ENCODE measurements at regions not wholly inside any gene's neighbourhood (a gene's known extent, or its start where the extent isn't known, plus 50 kb on each side); places are given as distances from the start of the nearest gene placed in this dataset.
A peak's percentile ranks its signal among the peaks of the same experiment; 100 is the strongest.

DNA sequence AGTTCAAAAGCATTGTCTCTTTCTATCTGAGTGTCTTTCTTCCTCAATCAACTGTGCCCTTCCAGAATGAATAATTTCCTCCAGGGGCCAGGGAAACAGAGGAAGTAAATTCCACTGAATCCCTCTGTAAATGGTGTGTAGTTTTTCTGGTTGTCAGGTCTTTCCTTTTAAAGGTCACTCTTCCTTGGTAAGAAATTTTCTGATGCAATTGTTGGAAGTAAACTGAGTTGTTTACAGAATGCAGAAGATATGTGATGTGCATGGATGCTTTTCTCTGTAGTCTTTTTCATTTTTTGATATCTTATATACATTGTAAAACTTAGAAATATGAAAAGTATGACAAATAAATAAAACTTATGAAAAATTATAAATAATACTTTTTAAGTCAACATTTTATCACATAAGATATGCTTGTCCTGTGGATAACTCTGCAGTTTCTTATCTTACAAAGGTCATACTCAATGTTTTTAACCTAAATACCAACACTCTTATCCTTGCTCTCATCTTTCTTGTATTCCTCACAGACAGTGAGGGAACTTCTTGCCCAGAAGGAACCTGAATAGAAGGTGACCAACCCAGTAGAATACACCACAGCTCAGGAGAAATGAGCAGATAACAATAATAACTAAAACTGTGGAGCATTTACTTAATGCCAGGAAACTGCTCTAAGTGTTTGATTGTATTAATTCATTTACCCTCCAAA, 234.5 kb downstream of the METTL4 start:
- DNase-seq: no peak

DNA sequence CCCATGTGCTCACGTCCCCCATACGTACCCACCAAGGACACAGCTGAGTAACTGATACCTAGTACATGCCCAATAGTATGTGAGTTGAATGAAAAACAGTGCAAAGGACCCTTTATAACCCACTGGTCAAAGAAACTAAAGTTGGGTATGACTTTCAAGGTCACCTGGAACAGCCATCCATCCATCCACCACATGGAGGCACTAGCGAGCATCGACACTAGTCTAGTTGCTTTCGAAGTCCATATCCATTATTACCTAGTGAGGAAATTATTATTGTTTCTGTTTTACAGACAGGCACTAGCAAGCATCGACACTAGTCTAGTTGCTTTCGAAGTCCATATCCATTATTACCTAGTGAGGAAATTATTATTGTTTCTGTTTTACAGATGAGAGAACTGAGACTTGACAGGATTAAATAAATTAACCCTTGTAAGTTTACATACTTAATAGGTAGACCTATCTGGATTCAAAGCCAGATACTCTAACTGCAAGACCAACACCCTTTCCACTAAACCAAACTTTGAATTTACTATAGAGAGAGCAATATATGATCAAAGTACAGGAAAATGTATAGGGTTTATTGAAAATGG, 233.7 kb downstream of the METTL4 start:
- DNase-seq: peak; percentile 0 to 38 (median 14)

DNA sequence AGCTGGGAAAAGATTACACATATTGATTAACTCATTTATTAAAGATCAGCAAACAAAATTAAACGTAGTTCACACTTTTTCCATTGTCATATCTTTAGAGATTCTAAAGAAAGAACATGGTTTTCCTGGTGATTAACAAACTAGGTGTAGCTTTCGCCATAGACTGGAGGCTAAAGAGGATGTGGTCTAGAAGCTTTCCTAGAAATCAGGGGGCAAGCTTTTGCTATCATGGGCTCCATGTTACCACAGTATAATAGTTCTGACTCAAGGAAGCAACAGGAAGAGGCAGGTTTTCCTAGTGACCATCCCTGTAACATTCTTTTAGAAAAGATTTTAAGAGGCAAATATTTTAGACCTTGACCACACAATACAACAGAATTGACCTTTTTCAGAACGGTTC, 232.7 kb downstream of the METTL4 start:
- no peak for DNase-seq

DNA sequence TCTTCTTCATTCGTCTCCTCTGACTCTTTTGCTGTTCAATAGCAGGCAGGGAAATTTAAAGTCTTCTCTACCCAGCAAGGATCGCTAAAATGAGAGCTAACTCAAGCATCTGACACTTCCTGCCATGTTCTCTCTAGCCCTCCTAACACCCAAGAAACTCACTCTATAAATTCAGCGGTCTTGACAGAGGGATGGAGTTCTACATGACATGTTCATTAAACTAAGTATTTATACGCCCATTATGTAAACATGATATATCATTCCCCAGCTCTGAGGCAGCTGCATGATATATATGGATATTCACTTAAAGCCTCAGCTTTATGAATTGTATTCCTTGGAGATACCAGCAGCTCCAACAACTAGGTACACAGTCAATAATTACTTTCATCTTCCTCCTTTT, 231.0 kb downstream of the METTL4 start:
- DNase-seq: no peak

DNA sequence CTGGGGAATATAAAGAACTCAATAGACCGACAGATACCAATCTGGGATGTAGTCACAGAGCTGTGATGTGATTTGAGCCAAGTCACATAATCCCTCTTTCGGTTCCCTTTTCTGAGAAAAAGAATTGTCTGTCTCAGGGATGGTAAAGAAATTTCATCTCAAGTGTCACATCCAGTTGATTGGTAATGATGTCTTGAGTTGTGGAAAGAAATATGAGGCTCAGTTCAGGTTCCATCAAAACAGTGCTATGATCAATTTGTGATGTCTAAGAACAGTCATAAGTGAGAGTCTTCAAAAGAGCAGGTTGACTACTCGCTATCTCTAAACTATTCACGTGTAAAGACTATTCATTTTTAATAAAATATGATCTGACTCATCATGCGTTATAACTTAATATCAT, 223.3 kb downstream of the METTL4 start:
- DNase-seq: no peak

DNA sequence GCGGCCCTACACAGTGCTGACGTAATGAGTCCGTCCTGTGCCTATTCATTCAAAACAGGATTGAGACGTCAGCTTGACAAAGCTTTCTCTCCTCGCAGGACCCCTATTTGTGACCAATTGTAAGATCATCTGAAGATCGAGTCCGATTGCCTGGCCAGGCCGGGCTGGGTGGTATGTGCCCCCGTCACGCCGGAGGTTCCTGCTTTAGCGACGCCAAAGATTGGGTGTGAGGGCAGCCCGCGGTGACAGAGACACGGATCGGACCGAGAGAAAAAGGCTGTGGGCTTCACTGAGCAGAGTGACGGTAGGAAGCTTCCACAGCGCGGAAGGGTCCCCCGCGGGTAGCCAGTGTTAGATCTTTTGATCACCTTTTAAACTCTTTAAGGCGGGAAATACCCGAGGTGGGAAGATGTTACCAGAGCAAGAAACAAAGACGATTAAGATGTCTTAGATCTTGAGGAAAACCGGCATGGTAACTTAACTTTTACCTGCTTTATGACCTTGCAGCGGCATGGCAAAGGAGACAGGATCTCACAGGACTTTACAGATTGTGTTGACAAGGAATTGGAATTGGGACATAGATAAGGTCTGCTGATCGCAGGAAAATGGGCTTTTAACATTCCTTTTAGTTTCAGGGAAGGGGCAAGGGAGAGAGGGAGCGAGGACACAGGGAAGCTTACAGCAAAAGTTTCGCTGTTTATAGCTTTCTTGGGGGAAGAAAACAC, 220.0 kb downstream of the METTL4 start:
- no peak for DNase-seq

DNA sequence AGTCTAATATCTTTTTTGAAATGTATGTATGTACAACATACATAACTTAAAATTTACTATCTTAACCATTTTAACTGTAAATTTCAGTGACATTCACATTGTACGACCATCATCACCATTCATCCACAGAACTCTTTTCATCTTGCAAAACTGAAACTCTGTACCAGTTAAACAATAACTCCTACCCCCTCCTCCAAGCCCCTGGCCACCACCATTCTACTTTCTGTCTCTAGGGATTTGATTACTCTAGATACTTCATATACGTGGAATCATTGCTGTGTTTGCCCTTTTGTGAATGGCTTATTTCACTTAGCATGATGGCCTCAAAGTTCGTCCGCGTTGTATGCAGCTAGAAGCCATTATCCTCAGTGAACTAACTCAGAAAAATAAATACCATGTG, 217.0 kb downstream of the METTL4 start:
- DNase-seq: no peak

DNA sequence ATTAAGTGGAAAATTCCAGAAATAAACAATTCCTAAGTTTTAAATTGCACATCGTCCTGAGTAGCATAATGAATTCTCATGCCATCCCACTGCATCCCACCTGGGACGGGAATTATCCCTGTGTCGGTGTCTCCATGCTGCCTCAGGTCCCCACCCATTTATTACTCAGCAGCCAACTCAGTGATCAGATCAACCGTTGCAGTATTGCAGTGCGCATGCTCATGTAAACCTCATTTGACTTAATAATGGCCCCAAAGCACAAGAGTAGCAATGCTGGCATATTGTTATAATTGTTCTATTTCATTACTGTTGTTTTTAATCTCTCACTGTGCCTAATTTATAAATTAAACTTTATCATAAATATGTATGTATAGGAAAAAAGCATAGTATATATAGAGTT, 214.4 kb downstream of the METTL4 start:
- DNase-seq: no peak

DNA sequence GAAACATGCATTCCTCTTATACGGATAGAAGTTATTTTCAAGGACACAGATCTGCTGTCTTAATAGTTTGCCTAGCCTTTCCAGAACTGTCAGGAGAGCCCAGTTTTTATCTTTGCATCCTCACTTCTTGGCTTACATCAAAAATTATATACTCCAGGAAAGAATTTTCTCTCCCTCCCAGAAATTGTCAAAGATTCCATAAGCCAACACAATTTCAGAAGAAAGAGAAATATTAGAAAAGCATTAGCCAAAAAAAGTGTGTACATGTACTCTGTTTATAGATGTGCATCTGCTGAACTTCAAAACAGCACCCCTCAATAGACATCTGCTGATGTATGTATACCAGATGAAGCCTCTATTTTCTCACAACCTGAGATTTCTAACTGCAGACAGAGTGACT, 210.4 kb downstream of the METTL4 start:
- no peak for DNase-seq

DNA sequence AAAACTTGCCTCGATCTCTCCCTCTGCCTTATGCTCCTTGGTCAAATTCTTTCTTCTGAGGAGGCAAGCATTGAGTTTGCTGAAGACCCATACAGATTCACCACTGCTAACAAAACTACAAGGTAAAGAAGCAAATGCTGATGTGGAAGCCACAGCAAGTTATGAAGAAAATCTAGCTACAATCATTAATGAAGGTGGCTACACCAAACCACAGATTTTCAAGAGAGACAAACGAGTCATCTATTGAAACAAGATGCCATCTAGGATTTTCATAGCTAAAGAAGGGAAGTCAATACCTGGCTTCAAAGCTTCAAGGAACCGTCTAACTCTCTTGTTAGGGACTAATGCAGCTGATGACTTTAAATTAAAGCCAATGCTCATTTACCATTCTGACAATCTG, 203.2 kb downstream of the METTL4 start:
- DNase-seq: no peak

DNA sequence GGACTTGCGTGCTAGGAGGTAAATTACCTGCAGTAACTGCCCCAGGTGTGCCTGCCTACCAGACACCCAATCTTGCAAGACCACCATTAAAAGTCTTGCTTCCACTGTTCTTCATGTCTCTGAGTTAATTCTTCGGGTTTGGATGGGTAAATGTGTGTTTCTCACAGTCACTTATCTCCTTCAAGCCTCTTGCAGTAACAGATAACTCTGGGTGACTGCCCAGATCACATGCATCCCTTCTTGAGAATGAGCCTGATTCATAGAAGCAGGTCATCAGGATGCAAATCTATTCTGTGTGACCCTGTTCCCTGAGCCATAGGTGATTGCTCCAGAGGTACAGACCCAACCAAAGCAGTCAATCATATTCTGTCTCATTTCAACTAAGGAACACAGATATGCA, 194.6 kb downstream of the METTL4 start:
- no peak for DNase-seq

DNA sequence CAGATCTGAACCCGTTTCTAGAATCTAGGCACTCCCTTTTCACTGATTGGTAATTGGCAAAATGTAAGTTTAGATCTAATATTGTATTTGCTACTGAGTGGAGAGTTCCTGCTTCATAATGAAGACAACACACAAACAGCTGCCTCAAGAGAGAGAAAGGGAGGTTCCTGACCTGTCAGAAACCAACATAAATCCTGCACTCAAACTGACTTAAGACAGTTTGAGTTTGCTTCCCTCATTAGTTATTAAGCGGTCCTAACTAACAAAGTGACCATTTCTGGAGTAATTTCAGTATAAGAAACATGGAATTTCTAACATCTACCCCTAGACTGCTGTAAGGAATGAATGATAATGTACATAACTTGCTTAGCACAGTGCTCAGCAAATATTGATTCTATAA, 191.2 kb downstream of the METTL4 start:
- DNase-seq: no peak

DNA sequence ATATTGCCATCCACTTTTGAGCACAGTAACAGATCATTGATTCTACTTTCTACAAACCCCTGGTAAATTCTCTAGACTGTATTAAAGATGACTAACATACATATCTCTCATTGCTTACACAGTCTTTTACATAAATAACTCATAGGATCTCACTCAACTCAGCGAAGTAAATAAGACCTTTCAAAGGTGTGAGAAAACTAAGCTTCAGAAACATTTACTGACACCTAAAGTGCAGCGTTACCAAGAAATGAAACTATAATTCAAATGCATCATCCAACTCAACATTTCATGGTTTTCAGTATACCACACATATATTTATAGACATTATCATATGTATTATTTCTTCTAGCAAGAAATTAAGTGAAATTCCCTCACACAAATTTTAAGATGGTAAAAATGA, 189.8 kb downstream of the METTL4 start:
- no peak for DNase-seq

DNA sequence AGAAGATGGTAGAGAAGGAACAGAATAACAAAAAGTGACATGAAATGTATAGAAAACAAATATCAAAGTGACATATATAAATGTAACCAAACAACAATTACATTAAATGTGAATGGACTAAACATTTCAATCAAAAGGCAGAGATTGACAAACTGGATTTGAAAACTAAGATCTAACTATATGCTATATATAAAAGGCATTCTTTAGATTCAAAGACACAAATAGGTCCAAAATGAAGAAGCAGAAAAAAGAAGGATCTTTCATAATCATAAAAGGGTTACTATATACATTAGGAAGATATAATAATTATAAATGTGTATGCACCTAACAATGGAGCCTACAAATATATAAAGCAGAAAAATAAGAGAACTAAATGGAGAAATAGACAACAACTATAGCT, 183.7 kb downstream of the METTL4 start:
- DNase-seq: no peak

DNA sequence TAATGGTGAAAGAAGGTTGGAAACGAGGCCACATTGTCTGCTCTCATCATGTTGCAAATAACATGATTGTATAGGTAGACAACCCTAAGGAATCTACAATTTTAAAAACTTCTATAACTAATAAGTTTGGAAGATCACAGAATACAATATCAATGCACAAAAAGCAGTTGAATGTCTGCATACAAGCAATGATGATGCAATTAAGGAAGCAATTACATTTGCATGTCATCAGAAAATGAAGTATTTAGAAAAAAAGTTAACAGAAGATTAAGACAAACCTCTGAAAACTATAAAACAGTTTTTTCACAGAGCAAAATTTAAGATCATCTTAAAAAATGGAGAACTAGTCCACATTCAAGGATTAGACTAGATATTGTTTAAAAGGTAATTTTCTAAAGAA, 181.1 kb downstream of the METTL4 start:
- no peak for DNase-seq

DNA sequence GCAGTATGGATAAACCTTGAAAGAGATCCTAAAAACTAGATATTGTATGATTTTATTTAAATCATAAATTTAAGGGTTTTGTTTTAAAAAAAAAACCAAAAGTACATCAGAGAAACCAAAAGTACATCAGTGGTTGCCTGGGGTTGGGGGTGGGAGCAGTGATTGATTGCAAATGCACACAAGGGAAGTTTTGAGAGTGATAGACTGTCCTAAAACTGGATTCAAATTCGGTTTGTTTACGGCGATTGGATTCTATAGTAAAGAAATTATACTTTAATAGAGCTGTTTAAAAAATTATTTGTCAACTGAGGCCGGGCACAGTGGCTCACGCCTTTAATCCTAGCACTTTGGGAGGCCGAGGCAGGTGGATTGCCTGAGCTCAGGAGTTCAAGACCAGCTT, 179.8 kb downstream of the METTL4 start:
- DNase-seq: no peak

DNA sequence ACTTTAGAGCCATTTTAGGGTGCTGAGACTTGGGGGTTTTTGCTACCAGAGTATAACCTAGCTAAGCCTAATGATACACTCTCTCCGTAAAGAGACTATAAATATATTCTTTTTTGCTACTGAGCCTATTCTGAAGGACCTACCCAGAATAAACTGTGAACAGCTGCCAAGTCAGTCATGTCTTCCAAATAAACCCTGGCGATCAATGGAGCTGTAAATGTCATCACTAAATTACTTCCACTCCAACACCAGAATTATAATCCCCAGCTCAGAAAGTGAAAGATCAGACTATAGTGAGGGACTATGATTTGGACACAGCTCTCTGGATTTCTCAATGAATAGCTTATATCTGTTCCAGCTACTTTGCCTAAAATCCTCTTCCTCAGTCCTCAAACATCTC, 178.9 kb downstream of the METTL4 start:
- no peak for DNase-seq

DNA sequence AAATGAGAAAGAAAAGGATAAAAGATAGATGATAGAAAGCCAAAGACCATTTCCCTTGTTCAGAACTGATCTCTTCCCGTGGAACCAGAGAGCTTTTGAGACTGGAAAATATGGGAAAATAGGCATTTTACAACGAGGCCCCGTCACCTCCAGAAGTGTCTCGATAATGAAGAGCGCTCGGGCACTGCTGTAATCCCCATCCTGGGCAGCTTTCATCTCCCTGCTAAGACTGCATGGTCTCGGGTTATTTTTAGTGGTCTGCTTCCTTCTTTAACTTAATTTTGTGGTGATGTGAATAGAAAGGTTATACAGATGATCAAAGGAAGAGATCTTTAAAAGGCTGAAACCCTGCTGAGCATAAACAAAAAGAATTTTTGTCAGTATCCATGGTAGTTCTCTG, 176.6 kb downstream of the METTL4 start:
- DNase-seq: no peak

DNA sequence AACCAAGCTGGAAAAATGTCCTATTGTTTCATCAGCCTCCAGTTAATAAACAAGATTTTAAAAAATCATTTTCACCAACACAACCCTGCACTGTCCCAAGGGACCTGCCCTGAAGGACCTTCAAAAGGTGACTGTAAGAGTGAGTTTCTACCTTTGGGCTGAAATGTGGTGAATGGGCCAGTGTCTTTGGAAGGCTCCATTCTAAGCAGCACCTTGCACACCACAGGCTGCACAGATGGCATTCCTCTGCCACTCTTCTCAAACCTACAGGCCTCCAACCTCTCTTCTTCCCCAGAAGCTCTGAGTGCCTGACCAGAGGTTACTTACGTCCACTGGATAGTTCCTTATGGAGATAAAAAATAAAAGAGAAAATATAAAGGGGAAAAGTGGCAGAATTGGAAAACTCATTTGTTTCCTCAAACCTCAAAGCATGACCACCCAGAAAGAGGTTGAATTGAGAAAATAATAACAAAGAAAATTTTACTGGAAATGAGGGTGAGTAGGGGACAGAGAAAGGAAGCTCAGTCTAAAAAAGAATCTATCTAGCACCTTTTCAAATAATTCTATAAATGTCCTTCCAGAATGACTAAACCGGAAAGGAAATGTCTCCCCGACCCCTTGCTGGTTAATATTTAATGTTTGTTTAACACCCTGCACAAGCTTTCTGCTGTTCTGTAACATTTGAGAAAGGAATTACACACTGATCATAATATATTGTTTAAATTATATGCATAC, 175.7 kb downstream of the METTL4 start:
- DNase-seq: no peak

DNA sequence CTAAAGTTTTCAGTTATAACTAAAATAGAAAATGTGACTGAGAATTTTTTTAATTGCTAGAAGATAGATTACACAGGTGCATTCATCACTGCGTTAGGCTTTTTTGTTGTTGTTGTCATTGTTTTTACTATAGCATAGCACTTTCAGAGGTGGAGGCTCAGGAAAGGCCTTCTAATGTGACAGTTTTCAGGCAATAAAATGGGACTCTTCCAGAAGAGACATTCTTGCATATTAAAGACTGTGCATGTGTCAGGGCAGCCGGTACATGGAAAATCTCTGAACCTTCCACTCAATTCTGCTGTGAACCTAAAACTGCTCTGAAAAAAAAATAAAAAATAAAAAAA, 175.2 kb downstream of the METTL4 start:
- DNase-seq: no peak

DNA sequence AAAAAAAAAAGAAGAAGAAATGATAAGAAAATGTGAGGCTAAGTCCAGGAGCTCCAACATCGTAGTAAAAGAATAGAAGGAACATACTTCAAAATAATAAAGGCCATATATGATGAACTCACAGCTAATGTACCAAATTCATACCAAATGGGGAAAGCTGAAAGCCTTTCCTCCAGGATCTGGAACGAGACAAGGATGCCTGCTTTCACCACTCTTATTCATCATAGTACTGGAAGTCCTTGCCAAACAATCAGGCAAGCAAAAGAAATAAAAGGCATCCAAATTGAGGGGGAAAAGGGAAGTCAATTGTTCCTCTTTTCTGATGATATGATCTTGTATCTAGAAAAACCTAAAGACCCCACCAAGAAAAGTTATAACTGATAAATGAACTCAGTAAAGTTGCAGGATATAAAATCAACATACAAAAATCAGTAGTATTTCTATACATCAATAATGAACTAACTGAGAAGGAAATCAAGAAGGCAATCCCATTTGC, 170.6 kb downstream of the METTL4 start:
- no peak for DNase-seq

DNA sequence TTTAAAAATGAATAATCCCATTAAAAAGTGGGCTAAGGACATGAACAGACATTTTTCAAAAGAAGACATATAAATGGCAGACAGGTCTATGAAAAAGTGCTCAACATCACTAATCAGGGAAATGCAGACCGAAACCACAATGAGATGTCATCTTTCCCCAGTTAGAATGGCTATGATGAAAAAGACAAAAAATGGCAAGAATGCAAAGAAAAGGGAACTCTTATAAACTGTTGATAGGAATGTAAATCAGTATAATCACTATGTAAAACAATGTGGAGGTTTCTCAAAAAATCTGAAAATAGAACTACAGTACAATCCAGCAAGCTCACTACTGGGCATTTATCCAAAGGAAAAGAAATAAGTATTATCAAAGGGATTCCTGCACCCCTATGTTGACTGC, 169.2 kb downstream of the METTL4 start:
- DNase-seq: no peak

DNA sequence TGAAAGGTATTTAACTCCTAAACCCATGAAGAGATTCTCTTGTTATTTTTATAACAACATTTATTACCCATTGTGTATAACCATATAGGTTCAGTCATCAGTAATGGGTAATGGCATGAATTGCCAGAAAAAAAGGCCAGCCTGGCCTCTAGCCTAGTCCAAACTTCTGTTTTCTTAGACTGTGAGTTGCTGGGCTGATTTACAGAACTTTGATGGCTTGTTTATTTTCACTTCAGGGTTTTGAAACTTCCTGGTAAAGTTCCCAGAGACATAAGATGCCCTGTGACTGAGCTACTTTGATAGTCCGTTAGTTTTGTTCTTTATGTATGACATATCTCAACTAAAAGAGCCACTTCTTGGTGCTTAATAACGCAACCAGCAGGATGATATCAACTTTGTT, 164.8 kb downstream of the METTL4 start:
- DNase-seq: no peak

DNA sequence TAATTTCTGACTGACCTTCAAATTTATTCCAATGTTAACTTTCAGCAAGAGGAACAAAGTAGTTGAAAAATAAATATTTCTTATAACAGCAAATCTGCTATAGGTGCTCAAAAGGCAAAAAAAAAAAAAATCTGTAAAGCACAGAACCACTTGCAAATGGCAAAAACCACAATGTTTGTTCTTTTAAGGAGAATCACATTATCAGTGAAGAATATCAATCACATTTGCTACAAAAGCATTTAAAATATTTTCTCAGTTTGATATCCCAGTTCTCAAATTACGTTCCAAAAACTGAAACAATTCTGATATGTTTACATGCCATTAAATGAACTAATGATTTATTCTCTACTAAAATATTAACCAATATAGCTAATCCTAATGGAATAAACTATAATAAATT, 163.3 kb downstream of the METTL4 start:
- DNase-seq: no peak

All from stimulated activated naive CD4-positive, alpha-beta T cell (primary cell).